Lower lobe of right lung (tissue), 2 donors: ENCODE measurements at regions not wholly inside any gene's neighbourhood (a gene's known extent, or its start where the extent isn't known, plus 50 kb on each side); places are given as distances from the start of the nearest gene placed in this dataset.

Experiments
- ATAC-seq, 2 donors: fragments of 200-7000 bp; cut with Tn5 transposase; one replicate each; pipeline ENCODE4 v1.9.1; 2020 to 2022; ENCODE audit warnings: mild to moderate bottlenecking in 2 of 2, moderate library complexity in 2 of 2
- DNase-seq: peaks from one replicate; pipeline ENCODE4 v3.0.0-alpha.2; 2020
- H3K27ac ChIP-seq: fragments of 200-600 bp; one replicate; pipeline ENCODE4 v1.8.0; 2022
- H3K27me3 ChIP-seq: fragments of 200-600 bp; one replicate; pipeline ENCODE4 v1.8.0; 2022; ENCODE audit warnings: low read depth
- H3K36me3 ChIP-seq: fragments of 200-600 bp; one replicate; pipeline ENCODE4 v1.8.0; 2022; ENCODE audit warnings: mild to moderate bottlenecking
- H3K4me1 ChIP-seq: fragments of 200-600 bp; one replicate; pipeline ENCODE4 v1.8.0; 2022
- H3K4me3 ChIP-seq: fragments of 200-600 bp; one replicate; pipeline ENCODE4 v1.8.0; 2022; ENCODE audit warnings: mild to moderate bottlenecking
- H3K9me3 ChIP-seq: fragments of 200-600 bp; one replicate; pipeline ENCODE4 v1.8.0; 2022
- CTCF ChIP-seq: fragments of 200-600 bp; IDR thresholded peaks from one replicate; pipeline ENCODE4 v1.8.0; 2022; ENCODE audit warnings: antibody characterized with exemption, mild to moderate bottlenecking
- intact Hi-C: fragments of 100-400 bp; cut with DNase I; formaldehyde crosslinking; loops from one replicate; pipeline ENCODE4 v1.11.0; 2022
- donor health status: DM: no; HTN: yes; CAD: no; lungs with severe emphysema.

- Histone ChIP-seq H3K4me3 (no peak overlapping the region), H3K27ac (no peak overlapping the region), H3K4me1 (no peaks in the 10 kb centered on the region), H3K9me3 (no peaks in the 10 kb centered on the region), H3K36me3 (no peaks in the 10 kb centered on the region), H3K27me3 (no peaks in the 10 kb centered on the region)
- no peak for TF ChIP-seq CTCF
- intact Hi-C loops, result no loop called here
- ATAC-seq (no peak), DNase-seq (no peak)
Measured at GRCh38 chr3:148528024-148528423, 169.7 kb upstream of the AGTR1 start.

- no peak for ATAC-seq
- intact Hi-C loops, result no loop called here
- no peaks in the 10 kb centered on the region for H3K4me1 ChIP-seq
- no peaks in the 10 kb centered on the region for H3K36me3 ChIP-seq
- no peak overlapping the region for H3K4me3 ChIP-seq
- no peaks in the 10 kb centered on the region for H3K27me3 ChIP-seq
- no peak overlapping the region for H3K27ac ChIP-seq
- DNase-seq, result no peak
- no peak for TF ChIP-seq CTCF
- H3K9me3 ChIP-seq, result no peaks in the 10 kb centered on the region
Measured at GRCh38 chr3:148531836-148532235, 165.9 kb upstream of the AGTR1 start.

- Histone ChIP-seq H3K27ac (no peak overlapping the region), H3K27me3 (no peaks in the 10 kb centered on the region), H3K36me3 (no peaks in the 10 kb centered on the region), H3K9me3 (no peaks in the 10 kb centered on the region), H3K4me1 (no peaks in the 10 kb centered on the region), H3K4me3 (no peak overlapping the region)
- ATAC-seq (no peak), DNase-seq (no peak)
- TF ChIP-seq CTCF, result no peak
- intact Hi-C loops, result no loop called here
Measured at GRCh38 chr3:148532326-148532725, 165.4 kb upstream of the AGTR1 start.

GRCh38 chr3:148532774-148533173 is 164.9 kb upstream of the AGTR1 start:
- ATAC-seq (no peak), DNase-seq (no peak)
- no peak overlapping the region for H3K4me3 ChIP-seq
- no peaks in the 10 kb centered on the region for H3K4me1 ChIP-seq
- no peaks in the 10 kb centered on the region for H3K9me3 ChIP-seq
- TF ChIP-seq CTCF, result no peak
- H3K36me3 ChIP-seq, result no peaks in the 10 kb centered on the region
- no peak overlapping the region for H3K27ac ChIP-seq
- H3K27me3 ChIP-seq, result no peaks in the 10 kb centered on the region
- intact Hi-C loops, result no loop called here

- no peaks in the 10 kb centered on the region for H3K27me3 ChIP-seq
- DNase-seq, result no peak
- no peaks in the 10 kb centered on the region for H3K9me3 ChIP-seq
- intact Hi-C loops, result no loop called here
- no peak overlapping the region for H3K27ac ChIP-seq
- no peak for ATAC-seq
- no peaks in the 10 kb centered on the region for H3K4me1 ChIP-seq
- TF ChIP-seq CTCF, result no peak
- no peak overlapping the region for H3K4me3 ChIP-seq
- H3K36me3 ChIP-seq, result no peaks in the 10 kb centered on the region
Measured at GRCh38 chr3:148534089-148534988, 163.4 kb upstream of the AGTR1 start.
